SJSA1 (cell line): ENCODE measurements at regions not wholly inside any gene's neighbourhood (a gene's known extent, or its start where the extent isn't known, plus 50 kb on each side); places are given as distances from the start of the nearest gene placed in this dataset.
A peak's percentile ranks its signal among the peaks of the same experiment; 100 is the strongest.

Experiments used
- DNase-seq, 2 experiments: peaks; one replicate each; pipeline ENCODE4 v3.0.0-alpha.2; 2015 to 2020; ENCODE audit warnings: low spot score in 2 of 2, low read depth in 1 of 2
- H3K27ac ChIP-seq: fragments of 250-450 bp; sonication (Bioruptor Pico); 2 replicates; pipeline ENCODE4 v1.5.1; 2020; ENCODE audit warnings: mild to moderate bottlenecking, moderate library complexity
- H3K27me3 ChIP-seq: fragments of 250-450 bp; sonication (Bioruptor Pico); replicated peaks from 2 replicates; pipeline ENCODE4 v1.5.1; 2020; ENCODE audit warnings: mild to moderate bottlenecking, moderate library complexity
- H3K36me3 ChIP-seq: fragments of 250-450 bp; sonication (Bioruptor Pico); 2 replicates; pipeline ENCODE4 v1.5.1; 2020; ENCODE audit warnings: mild to moderate bottlenecking
- H3K4me1 ChIP-seq: fragments of 250-450 bp; sonication (Bioruptor Pico); replicated peaks from 2 replicates; pipeline ENCODE4 v1.6.1; 2021; ENCODE audit warnings: mild to moderate bottlenecking
- H3K4me3 ChIP-seq: fragments of 250-450 bp; sonication (Bioruptor Pico); 2 replicates; pipeline ENCODE4 v1.5.1; 2020; ENCODE audit warnings: mild to moderate bottlenecking
- H3K9me3 ChIP-seq: fragments of 250-450 bp; sonication (Bioruptor Pico); replicated peaks from 2 replicates; pipeline ENCODE4 v1.5.1; 2020; ENCODE audit warnings: mild to moderate bottlenecking

- no peak overlapping the region for H3K27ac ChIP-seq
- H3K36me3 ChIP-seq, result no peaks in the 10 kb centered on the region
- no peaks in the 10 kb centered on the region for H3K27me3 ChIP-seq
- H3K9me3 ChIP-seq, result 0 out of 2 replicates have a peak, but pooled peaks cover 3% of the 10 kb centered on the region
- H3K4me1 ChIP-seq, result peaks cover 11% of the 10 kb centered on the region
- no peak overlapping the region for H3K4me3 ChIP-seq
- no peak for DNase-seq
Observed at GRCh38 chr16:79740252-79740651, 139.7 kb upstream of the MAF start.

- H3K36me3 ChIP-seq, result no peaks in the 10 kb centered on the region
- no peaks in the 10 kb centered on the region for H3K27me3 ChIP-seq
- no peak for DNase-seq
- no peak overlapping the region for H3K4me3 ChIP-seq
- H3K4me1 ChIP-seq, result peaks cover 31% of the 10 kb centered on the region
- 0 out of 2 replicates have a peak, but pooled peaks cover 3% of the 10 kb centered on the region for H3K9me3 ChIP-seq
- peak overlapping the region; percentile 87 for H3K27ac ChIP-seq
Observed at GRCh38 chr16:79735271-79735670, 134.7 kb upstream of the MAF start.

GRCh38 chr16:79734721-79735120 is 134.2 kb upstream of the MAF start:
- H3K36me3 ChIP-seq, result no peaks in the 10 kb centered on the region
- 0 out of 2 replicates have a peak, but pooled peaks cover 3% of the 10 kb centered on the region for H3K9me3 ChIP-seq
- H3K27ac ChIP-seq, result peak overlapping the region; percentile 87
- no peaks in the 10 kb centered on the region for H3K27me3 ChIP-seq
- H3K4me3 ChIP-seq, result no peak overlapping the region
- DNase-seq, result peak; percentile 86 to 95
- H3K4me1 ChIP-seq, result peaks cover 31% of the 10 kb centered on the region

- no peak overlapping the region for H3K4me3 ChIP-seq
- no peak for DNase-seq
- H3K4me1 ChIP-seq, result peaks cover 8% of the 10 kb centered on the region
Observed at GRCh38 chr16:79728923-79729240, 128.3 kb upstream of the MAF start.

GRCh38 chr16:79728048-79728922 is 127.7 kb upstream of the MAF start:
- DNase-seq, result no peak
- Histone ChIP-seq H3K27me3 (no peaks in the 10 kb centered on the region), H3K36me3 (no peaks in the 10 kb centered on the region), H3K4me1 (peaks cover 2% of the 10 kb centered on the region), H3K4me3 (no peak overlapping the region), H3K9me3 (peaks cover 6% of the 10 kb centered on the region; the same call in 1 of the 2 replicates), H3K27ac (no peak overlapping the region)

More at GRCh38 chr16:79728923-79729240, 128.3 kb upstream of the MAF start:
- Histone ChIP-seq H3K9me3 (peaks cover 6% of the 10 kb centered on the region; the same call in 1 of the 2 replicates), H3K27me3 (no peaks in the 10 kb centered on the region), H3K36me3 (no peaks in the 10 kb centered on the region), H3K27ac (no peak overlapping the region)

GRCh38 chr16:79726902-79727301 is 126.4 kb upstream of the MAF start:
- H3K9me3 ChIP-seq, result peaks cover 6% of the 10 kb centered on the region; the same call in 1 of the 2 replicates
- no peaks in the 10 kb centered on the region; the same call in 1 of the 2 replicates for H3K4me1 ChIP-seq
- DNase-seq, result no peak
- H3K36me3 ChIP-seq, result no peaks in the 10 kb centered on the region
- no peak overlapping the region for H3K27ac ChIP-seq
- H3K4me3 ChIP-seq, result no peak overlapping the region
- H3K27me3 ChIP-seq, result no peaks in the 10 kb centered on the region

DNA sequence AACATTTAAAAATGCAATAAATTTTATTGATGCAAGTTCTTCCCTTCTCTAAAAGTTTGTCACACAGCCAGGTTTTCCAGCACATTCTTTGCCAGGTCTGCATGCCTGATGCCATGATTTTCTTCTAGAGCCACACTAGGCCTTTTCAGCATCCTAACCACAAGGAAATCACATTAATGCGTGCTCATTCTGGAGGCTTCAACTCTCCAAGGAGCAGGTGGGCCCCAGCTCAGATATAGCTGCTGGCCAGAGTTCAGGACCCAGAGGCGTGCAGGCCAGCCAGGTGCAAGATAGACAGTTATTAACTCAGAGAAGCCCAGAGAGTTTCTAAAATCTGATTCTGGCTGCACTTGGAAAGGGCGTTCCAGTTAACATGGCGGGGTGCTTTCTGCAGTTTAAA is 124.5 kb upstream of the MAF start:
- Histone ChIP-seq H3K36me3 (no peaks in the 10 kb centered on the region), H3K27ac (no peak overlapping the region), H3K9me3 (peaks cover 6% of the 10 kb centered on the region; the same call in 1 of the 2 replicates), H3K4me3 (no peak overlapping the region), H3K4me1 (no peaks in the 10 kb centered on the region), H3K27me3 (no peaks in the 10 kb centered on the region)
- DNase-seq, result no peak

DNA sequence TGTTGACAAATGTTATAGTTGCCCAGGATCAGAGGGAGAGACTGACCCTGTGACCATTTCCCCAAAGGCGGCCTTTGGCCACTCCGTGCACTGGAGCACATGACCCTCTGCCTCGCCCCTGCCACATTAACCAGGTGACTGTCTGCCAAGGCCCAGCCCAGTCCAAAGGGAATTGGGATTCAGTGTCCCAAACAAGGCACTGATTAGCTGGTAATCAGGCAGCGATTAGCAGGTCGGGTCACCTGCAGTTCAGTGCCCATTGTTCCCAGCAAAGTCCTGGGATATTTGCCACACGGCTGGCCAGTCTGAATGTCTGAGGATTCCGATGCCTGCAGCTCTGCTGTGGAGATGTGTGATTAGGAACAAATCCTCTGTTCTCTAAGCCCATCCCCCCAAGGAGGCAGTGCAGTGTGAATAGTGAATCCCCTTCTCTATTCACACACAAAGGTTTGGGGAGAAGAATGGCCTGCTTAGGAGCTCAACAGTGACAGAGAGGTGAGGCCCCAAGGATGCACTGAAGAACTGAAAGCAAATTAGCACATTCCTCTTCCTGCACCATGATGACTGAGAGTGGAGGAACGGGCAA is 123.1 kb upstream of the MAF start:
- no peaks in the 10 kb centered on the region for H3K36me3 ChIP-seq
- H3K4me1 ChIP-seq, result no peaks in the 10 kb centered on the region
- peaks cover 6% of the 10 kb centered on the region; the same call in 1 of the 2 replicates for H3K9me3 ChIP-seq
- no peak overlapping the region for H3K4me3 ChIP-seq
- no peak overlapping the region for H3K27ac ChIP-seq
- H3K27me3 ChIP-seq, result no peaks in the 10 kb centered on the region
- no peak for DNase-seq

GRCh38 chr16:79721270-79721669 is 120.7 kb upstream of the MAF start:
- no peak overlapping the region for H3K27ac ChIP-seq
- H3K27me3 ChIP-seq, result no peaks in the 10 kb centered on the region
- H3K4me3 ChIP-seq, result no peak overlapping the region
- DNase-seq, result no peak
- H3K9me3 ChIP-seq, result no peaks in the 10 kb centered on the region; the same call in 1 of the 2 replicates
- no peaks in the 10 kb centered on the region for H3K4me1 ChIP-seq
- no peaks in the 10 kb centered on the region for H3K36me3 ChIP-seq

GRCh38 chr16:79717333-79718137 is 117.0 kb upstream of the MAF start:
- H3K4me1 ChIP-seq, result no peaks in the 10 kb centered on the region
- no peak for DNase-seq
- H3K4me3 ChIP-seq, result no peak overlapping the region
- no peaks in the 10 kb centered on the region for H3K27me3 ChIP-seq
- H3K9me3 ChIP-seq, result no peaks in the 10 kb centered on the region
- H3K27ac ChIP-seq, result no peak overlapping the region
- no peaks in the 10 kb centered on the region for H3K36me3 ChIP-seq

DNA sequence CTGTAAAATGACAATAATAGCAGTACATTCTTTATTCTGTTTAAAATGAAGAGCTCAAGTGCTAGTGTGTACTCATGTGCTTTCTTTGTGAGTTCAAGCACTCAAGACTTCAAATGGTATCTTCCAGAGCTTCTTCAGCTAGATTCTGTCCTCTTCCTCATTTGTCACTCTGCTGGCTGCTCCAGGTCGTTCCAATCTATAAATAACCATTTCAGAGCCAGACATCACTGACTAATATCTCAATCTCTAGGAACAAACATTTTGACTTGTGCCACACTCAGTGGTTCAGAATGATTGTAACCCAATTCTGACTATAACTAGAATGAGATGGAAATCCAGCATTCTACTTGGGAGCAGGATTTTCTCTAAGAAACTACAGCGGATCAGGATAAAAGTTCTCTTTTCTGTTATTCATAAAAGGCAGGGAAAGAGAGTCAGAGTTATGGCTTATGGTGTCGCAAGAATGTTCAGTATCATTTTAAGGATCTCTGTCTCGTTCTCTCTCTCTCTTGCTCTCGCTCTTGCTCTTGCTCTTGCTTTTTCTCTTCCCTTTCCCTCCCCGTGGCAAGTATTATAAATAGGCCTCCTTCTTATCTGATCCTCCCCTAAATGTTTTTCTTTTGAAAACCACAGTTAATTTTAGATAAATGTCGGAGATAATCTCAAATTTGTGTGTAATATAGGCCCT is 116.3 kb upstream of the MAF start:
- H3K9me3 ChIP-seq, result no peaks in the 10 kb centered on the region
- H3K4me1 ChIP-seq, result no peaks in the 10 kb centered on the region
- H3K27ac ChIP-seq, result no peak overlapping the region
- DNase-seq, result no peak
- no peaks in the 10 kb centered on the region for H3K27me3 ChIP-seq
- no peaks in the 10 kb centered on the region for H3K36me3 ChIP-seq
- H3K4me3 ChIP-seq, result no peak overlapping the region

DNA sequence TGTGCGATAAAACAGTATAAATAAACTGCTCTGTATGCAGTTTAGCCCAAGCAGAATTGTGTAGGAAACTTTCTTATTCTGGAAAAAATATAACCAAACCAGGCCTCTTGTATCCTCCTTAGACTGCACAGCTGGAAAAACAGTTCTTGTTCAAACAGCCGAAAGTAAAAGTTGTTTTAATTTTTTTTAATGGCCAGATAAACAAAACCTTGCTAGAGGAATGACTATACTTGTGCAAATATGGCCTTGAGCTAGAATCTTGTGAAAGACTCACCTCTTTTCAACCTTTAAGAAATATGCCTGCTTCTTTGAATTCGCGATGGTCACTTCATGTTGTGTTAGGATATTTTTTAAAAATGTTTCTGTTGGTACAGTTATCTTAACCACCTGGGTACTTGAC is 114.5 kb upstream of the MAF start:
- no peaks in the 10 kb centered on the region for H3K4me1 ChIP-seq

GRCh38 chr16:79714440-79714839 is 113.9 kb upstream of the MAF start:
- no peak overlapping the region for H3K27ac ChIP-seq
- no peaks in the 10 kb centered on the region for H3K27me3 ChIP-seq
- no peaks in the 10 kb centered on the region for H3K4me1 ChIP-seq
- no peak for DNase-seq
- H3K9me3 ChIP-seq, result no peaks in the 10 kb centered on the region
- H3K4me3 ChIP-seq, result no peak overlapping the region
- no peaks in the 10 kb centered on the region for H3K36me3 ChIP-seq

More for the DNA sequence above, 114.5 kb upstream of the MAF start:
- DNase-seq, result no peak
- H3K27me3 ChIP-seq, result no peaks in the 10 kb centered on the region
- no peaks in the 10 kb centered on the region for H3K9me3 ChIP-seq
- H3K4me3 ChIP-seq, result no peak overlapping the region
- no peaks in the 10 kb centered on the region for H3K36me3 ChIP-seq
- H3K27ac ChIP-seq, result no peak overlapping the region
